ENCODE measurements at regions not wholly inside any gene's neighbourhood (a gene's known extent, or its start where the extent isn't known, plus 50 kb on each side); places are given as distances from the start of the nearest gene placed in this dataset.

- WGBS, 2 donors = 93 to 95% methylated on average over 1 of the region's 1 CpG
- Histone ChIP-seq H3K4me3 (no peak overlapping the region), H3K27me3 (ENCODE audit: control insufficient read depth in 3 of 3, insufficient read depth in 3 of 3, low read length in 2 of 3) (peaks cover 0 to 3% (median 0%) of the 10 kb centered on the region in 3 donors), H3K27ac (ENCODE audit: low read depth in 1 of 2, low read length in 1 of 2) (no peak overlapping the region), H3K9me3 (ENCODE audit: control insufficient read depth in 4 of 4, insufficient read depth in 3 of 4, low read length in 3 of 4) (no peaks in the 10 kb centered on the region), H3K4me1 (ENCODE audit: control insufficient read depth in 5 of 5, insufficient read depth in 5 of 5, low read length in 5 of 5) (peaks cover 0 to 2% (median 0%) of the 10 kb centered on the region in 5 donors), H3K36me3 (ENCODE audit: control insufficient read depth in 4 of 4, insufficient read depth in 4 of 4, low read length in 4 of 4) (no peaks in the 10 kb centered on the region), H3K9ac (ENCODE audit: insufficient read depth in 1 of 2, low read length in 2 of 2) (no peak overlapping the region)
- TF ChIP-seq, protein P1, sequence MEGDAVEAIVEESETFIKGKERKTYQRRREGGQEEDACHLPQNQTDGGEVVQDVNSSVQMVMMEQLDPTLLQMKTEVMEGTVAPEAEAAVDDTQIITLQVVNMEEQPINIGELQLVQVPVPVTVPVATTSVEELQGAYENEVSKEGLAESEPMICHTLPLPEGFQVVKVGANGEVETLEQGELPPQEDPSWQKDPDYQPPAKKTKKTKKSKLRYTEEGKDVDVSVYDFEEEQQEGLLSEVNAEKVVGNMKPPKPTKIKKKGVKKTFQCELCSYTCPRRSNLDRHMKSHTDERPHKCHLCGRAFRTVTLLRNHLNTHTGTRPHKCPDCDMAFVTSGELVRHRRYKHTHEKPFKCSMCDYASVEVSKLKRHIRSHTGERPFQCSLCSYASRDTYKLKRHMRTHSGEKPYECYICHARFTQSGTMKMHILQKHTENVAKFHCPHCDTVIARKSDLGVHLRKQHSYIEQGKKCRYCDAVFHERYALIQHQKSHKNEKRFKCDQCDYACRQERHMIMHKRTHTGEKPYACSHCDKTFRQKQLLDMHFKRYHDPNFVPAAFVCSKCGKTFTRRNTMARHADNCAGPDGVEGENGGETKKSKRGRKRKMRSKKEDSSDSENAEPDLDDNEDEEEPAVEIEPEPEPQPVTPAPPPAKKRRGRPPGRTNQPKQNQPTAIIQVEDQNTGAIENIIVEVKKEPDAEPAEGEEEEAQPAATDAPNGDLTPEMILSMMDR (IDR thresholded peaks at IDR 0.05; ENCODE audit: control extremely low read depth, extremely low read depth) = no peak
- ATAC-seq (ENCODE audit: insufficient read depth, low FRiP score) (no peak), DNase-seq (no peak)
Measured at GRCh38 chr3:61352306-61352705, 101.1 kb upstream of the FHIT start.

DNA sequence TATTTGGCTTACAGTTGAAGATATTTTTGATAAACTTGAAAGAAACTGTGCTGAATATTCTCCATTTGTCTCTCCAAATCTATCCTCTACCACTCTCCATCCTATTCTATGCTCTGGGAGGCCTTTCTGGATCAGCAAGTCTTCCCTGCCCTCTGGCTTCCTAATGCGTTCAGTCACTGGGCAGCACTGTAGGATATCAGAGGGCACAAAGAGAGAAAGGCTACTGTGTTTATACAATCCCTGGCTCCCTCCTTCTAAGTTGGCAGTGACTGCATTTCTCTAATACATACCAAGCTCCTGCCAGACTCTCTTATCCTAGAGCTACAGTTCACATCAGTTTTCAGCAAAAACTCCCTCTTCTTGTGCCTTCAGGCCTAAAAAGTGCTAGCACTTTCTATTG, 102.1 kb upstream of the FHIT start:
- DNase-seq = no peak
- WGBS, 2 donors = 85 to 92% methylated on average over 1 of the region's 1 CpG
- Histone ChIP-seq H3K36me3 (ENCODE audit: control insufficient read depth in 4 of 4, insufficient read depth in 4 of 4, low read length in 4 of 4) (no peaks in the 10 kb centered on the region), H3K9me3 (ENCODE audit: control insufficient read depth in 4 of 4, insufficient read depth in 3 of 4, low read length in 3 of 4) (no peaks in the 10 kb centered on the region), H3K9ac (ENCODE audit: insufficient read depth in 1 of 2, low read length in 2 of 2) (no peak overlapping the region), H3K4me1 (ENCODE audit: control insufficient read depth in 5 of 5, insufficient read depth in 5 of 5, low read length in 5 of 5) (peaks cover 0 to 11% (median 4%) of the 10 kb centered on the region in 5 donors), H3K27me3 (ENCODE audit: control insufficient read depth in 3 of 3, insufficient read depth in 3 of 3, low read length in 2 of 3) (peaks cover 0 to 3% (median 0%) of the 10 kb centered on the region in 3 donors), H3K4me3 (no peak overlapping the region), H3K27ac (ENCODE audit: low read depth in 1 of 2, low read length in 1 of 2) (no peak overlapping the region)
- ATAC-seq (ENCODE audit: insufficient read depth, low FRiP score) = no peak
- TF ChIP-seq, protein P1 (IDR thresholded peaks at IDR 0.05; ENCODE audit: control extremely low read depth, extremely low read depth) = no peak

- DNase-seq (no peak), ATAC-seq (ENCODE audit: insufficient read depth, low FRiP score) (no peak)
- Histone ChIP-seq H3K36me3 (ENCODE audit: control insufficient read depth in 4 of 4, insufficient read depth in 4 of 4, low read length in 4 of 4) (no peaks in the 10 kb centered on the region), H3K9ac (ENCODE audit: insufficient read depth in 1 of 2, low read length in 2 of 2) (no peak overlapping the region), H3K27ac (ENCODE audit: low read depth in 1 of 2, low read length in 1 of 2) (no peak overlapping the region), H3K27me3 (ENCODE audit: control insufficient read depth in 3 of 3, insufficient read depth in 3 of 3, low read length in 2 of 3) (no peaks in the 10 kb centered on the region), H3K4me1 (ENCODE audit: control insufficient read depth in 5 of 5, insufficient read depth in 5 of 5, low read length in 5 of 5) (peaks cover 0 to 20% (median 9%) of the 10 kb centered on the region in 5 donors), H3K4me3 (no peak overlapping the region), H3K9me3 (ENCODE audit: control insufficient read depth in 4 of 4, insufficient read depth in 3 of 4, low read length in 3 of 4) (no peaks in the 10 kb centered on the region)
- TF ChIP-seq, protein P1 (IDR thresholded peaks at IDR 0.05; ENCODE audit: control extremely low read depth, extremely low read depth) = no peak
- 63 to 65% methylated on average over 5 of the region's 5 CpGs for WGBS, 2 donors
Measured at GRCh38 chr3:61354604-61355003, 103.4 kb upstream of the FHIT start.

DNA sequence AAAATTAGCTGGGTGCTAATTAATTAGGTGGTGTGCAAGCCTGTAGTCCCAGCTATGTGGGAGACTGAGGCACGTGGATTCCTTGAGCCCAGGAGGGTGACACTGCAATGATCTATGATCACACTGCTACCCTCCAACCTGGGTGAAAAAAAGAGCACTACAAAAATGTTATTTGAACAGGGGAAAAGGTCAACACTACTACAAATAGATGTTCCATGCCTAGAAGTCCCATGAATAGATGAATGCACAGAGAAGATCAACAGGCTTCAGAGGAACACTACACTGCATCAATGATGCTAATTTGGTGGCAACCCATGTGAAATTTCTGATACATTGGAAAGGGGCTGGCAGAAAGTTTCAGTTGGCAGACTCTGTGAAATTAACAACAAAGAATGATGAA, 105.4 kb upstream of the FHIT start:
- ATAC-seq (ENCODE audit: insufficient read depth, low FRiP score) = no peak
- no peak overlapping the region for H3K4me3 ChIP-seq

More for the DNA sequence above, 105.4 kb upstream of the FHIT start:
- TF ChIP-seq, protein P1 (IDR thresholded peaks at IDR 0.05; ENCODE audit: control extremely low read depth, extremely low read depth) = no peak
- peaks cover 0 to 20% (median 9%) of the 10 kb centered on the region in 5 donors for H3K4me1 ChIP-seq (ENCODE audit: control insufficient read depth in 5 of 5, insufficient read depth in 5 of 5, low read length in 5 of 5)
- no peaks in the 10 kb centered on the region for H3K36me3 ChIP-seq (ENCODE audit: control insufficient read depth in 4 of 4, insufficient read depth in 4 of 4, low read length in 4 of 4)
- 66 to 81% methylated on average over 1 of the region's 1 CpG for whole genome bisulfite sequencing, 2 donors
- H3K27ac ChIP-seq (ENCODE audit: low read depth in 1 of 2, low read length in 1 of 2) = no peak overlapping the region
- no peak overlapping the region for H3K9ac ChIP-seq (ENCODE audit: insufficient read depth in 1 of 2, low read length in 2 of 2)
- H3K27me3 ChIP-seq (ENCODE audit: control insufficient read depth in 3 of 3, insufficient read depth in 3 of 3, low read length in 2 of 3) = no peaks in the 10 kb centered on the region
- no peaks in the 10 kb centered on the region for H3K9me3 ChIP-seq (ENCODE audit: control insufficient read depth in 4 of 4, insufficient read depth in 3 of 4, low read length in 3 of 4)
- no peak for DNase-seq

Data from lung (tissue), 11 donors.